ENCODE measurements at regions not wholly inside any gene's neighbourhood (a gene's known extent, or its start where the extent isn't known, plus 50 kb on each side); places are given as distances from the start of the nearest gene placed in this dataset.
"Not testable (repeated sequence)": the region's sequence is repeated elsewhere in the genome, so short reads cannot be mapped to it uniquely, and the experiment has no call there.

- TF ChIP-seq EZH2 (IDR thresholded peaks at IDR 0.05; ENCODE audit: low read depth) = not testable (repeated sequence)
- TF ChIP-seq, protein P1, sequence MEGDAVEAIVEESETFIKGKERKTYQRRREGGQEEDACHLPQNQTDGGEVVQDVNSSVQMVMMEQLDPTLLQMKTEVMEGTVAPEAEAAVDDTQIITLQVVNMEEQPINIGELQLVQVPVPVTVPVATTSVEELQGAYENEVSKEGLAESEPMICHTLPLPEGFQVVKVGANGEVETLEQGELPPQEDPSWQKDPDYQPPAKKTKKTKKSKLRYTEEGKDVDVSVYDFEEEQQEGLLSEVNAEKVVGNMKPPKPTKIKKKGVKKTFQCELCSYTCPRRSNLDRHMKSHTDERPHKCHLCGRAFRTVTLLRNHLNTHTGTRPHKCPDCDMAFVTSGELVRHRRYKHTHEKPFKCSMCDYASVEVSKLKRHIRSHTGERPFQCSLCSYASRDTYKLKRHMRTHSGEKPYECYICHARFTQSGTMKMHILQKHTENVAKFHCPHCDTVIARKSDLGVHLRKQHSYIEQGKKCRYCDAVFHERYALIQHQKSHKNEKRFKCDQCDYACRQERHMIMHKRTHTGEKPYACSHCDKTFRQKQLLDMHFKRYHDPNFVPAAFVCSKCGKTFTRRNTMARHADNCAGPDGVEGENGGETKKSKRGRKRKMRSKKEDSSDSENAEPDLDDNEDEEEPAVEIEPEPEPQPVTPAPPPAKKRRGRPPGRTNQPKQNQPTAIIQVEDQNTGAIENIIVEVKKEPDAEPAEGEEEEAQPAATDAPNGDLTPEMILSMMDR (conservative IDR thresholded peaks at IDR 0.05) = not testable (repeated sequence)
These were observed 238.0 kb downstream of the TTLL2 start for GRCh38 chr6:167562862-167563261.

Data from PC-9 (cell line).